DOHH2 (cell line): ENCODE measurements at regions not wholly inside any gene's neighbourhood (a gene's known extent, or its start where the extent isn't known, plus 50 kb on each side); places are given as distances from the start of the nearest gene placed in this dataset.

Experiments
- H3F3A ChIP-seq: fragments of 200-600 bp; sonication (generic), shearing (Covaris generic); 2 replicates; pipeline ENCODE4 v1.6.0; 2016; ENCODE audit warnings: antibody characterized with exemption, mild to moderate bottlenecking; ENCODE audit not compliant: control insufficient read depth, insufficient read depth
- H3K27ac ChIP-seq: fragments of 200-600 bp; sonication (generic); 2 replicates; pipeline ENCODE4 v1.5.1; 2014; ENCODE audit warnings: low read depth, mild to moderate bottlenecking, low read length, moderate library complexity
- H3K27me3 ChIP-seq: fragments of 200-600 bp; sonication (generic); 2 replicates; pipeline ENCODE4 v1.6.1; 2014; ENCODE audit warnings: mild to moderate bottlenecking, low read length, mixed read lengths; ENCODE audit not compliant: control insufficient read depth
- H3K36me3 ChIP-seq: fragments of 200-600 bp; sonication (generic); 2 replicates; pipeline ENCODE4 v1.6.1; 2014; ENCODE audit warnings: mild to moderate bottlenecking, low read length, moderate library complexity, mixed read lengths; ENCODE audit not compliant: control insufficient read depth
- H3K4me1 ChIP-seq: fragments of 200-600 bp; sonication (generic); 2 replicates; pipeline ENCODE4 v1.6.1; 2014; ENCODE audit warnings: mild to moderate bottlenecking, low read length, mixed read lengths; ENCODE audit not compliant: control insufficient read depth
- H3K4me2 ChIP-seq: fragments of 200-600 bp; sonication (generic); 2 replicates; pipeline ENCODE4 v1.6.0; 2014; ENCODE audit warnings: mild to moderate bottlenecking, low read length, moderate library complexity
- H3K4me3 ChIP-seq: fragments of 200-600 bp; sonication (generic); 2 replicates; pipeline ENCODE4 v1.5.1; 2014; ENCODE audit warnings: mild to moderate bottlenecking, low read length, mixed read lengths
- H3K79me2 ChIP-seq: fragments of 200-600 bp; sonication (generic); 2 replicates; pipeline ENCODE4 v1.6.1; 2014; ENCODE audit warnings: mild to moderate bottlenecking, low read length, mixed read lengths; ENCODE audit not compliant: control insufficient read depth
- H3K9me2 ChIP-seq: fragments of 200-600 bp; sonication (generic); replicated peaks from 2 replicates; pipeline ENCODE4 v1.6.1; 2014; ENCODE audit warnings: mild to moderate bottlenecking, low read length, mixed read lengths; ENCODE audit not compliant: control insufficient read depth
- H3K9me3 ChIP-seq: fragments of 200-600 bp; sonication (generic); 2 replicates; pipeline ENCODE4 v1.6.1; 2014; ENCODE audit warnings: antibody characterized with exemption, low read length, mixed read lengths; ENCODE audit not compliant: control insufficient read depth, insufficient read depth
- H4K20me1 ChIP-seq: fragments of 200-600 bp; sonication (generic); 2 replicates; pipeline ENCODE4 v1.6.0; 2014; ENCODE audit warnings: low read depth, mild to moderate bottlenecking, antibody characterized with exemption, low read length, moderate library complexity; ENCODE audit not compliant: control insufficient read depth, insufficient read depth
- CTCF ChIP-seq: fragments of 200-600 bp; sonication (generic); IDR thresholded peaks from one replicate; pipeline ENCODE4 v1.5.1; 2014; ENCODE audit warnings: antibody characterized with exemption, mild to moderate bottlenecking, low read depth, low read length; ENCODE audit not compliant: poor library complexity, severe bottlenecking
- EZH2phosphoT487 ChIP-seq: fragments of 200-600 bp; sonication (generic); IDR thresholded peaks from 2 replicates; pipeline ENCODE4 v1.6.1; 2017; ENCODE audit warnings: borderline replicate concordance, mild to moderate bottlenecking, antibody characterized with exemption, low read length, moderate library complexity, mixed read lengths

- Histone ChIP-seq H3F3A (no peaks in the 10 kb centered on the region), H3K4me2 (no peak overlapping the region), H3K27me3 (no peaks in the 10 kb centered on the region), H3K36me3 (no peaks in the 10 kb centered on the region), H3K79me2 (no peaks in the 10 kb centered on the region), H3K4me1 (no peaks in the 10 kb centered on the region), H3K9me2 (no peaks in the 10 kb centered on the region), H3K27ac (no peak overlapping the region), H4K20me1 (no peaks in the 10 kb centered on the region), H3K4me3 (no peak overlapping the region), H3K9me3 (no peaks in the 10 kb centered on the region)
- TF ChIP-seq EZH2phosphoT487: no peak
- TF ChIP-seq CTCF: no peak
Measured at GRCh38 chr4:20504146-20504545, 196.1 kb upstream of the PACRGL start.

- Histone ChIP-seq H3K36me3 (no peaks in the 10 kb centered on the region), H3K9me3 (no peaks in the 10 kb centered on the region), H3K4me1 (no peaks in the 10 kb centered on the region), H3K4me3 (no peak overlapping the region), H3K9me2 (no peaks in the 10 kb centered on the region), H3F3A (no peaks in the 10 kb centered on the region), H3K27ac (no peak overlapping the region), H3K4me2 (no peak overlapping the region), H3K27me3 (no peaks in the 10 kb centered on the region), H3K79me2 (no peaks in the 10 kb centered on the region), H4K20me1 (no peaks in the 10 kb centered on the region)
- TF ChIP-seq EZH2phosphoT487: no peak
- no peak for TF ChIP-seq CTCF
Measured at GRCh38 chr4:20505927-20506326, 194.3 kb upstream of the PACRGL start.

DNA sequence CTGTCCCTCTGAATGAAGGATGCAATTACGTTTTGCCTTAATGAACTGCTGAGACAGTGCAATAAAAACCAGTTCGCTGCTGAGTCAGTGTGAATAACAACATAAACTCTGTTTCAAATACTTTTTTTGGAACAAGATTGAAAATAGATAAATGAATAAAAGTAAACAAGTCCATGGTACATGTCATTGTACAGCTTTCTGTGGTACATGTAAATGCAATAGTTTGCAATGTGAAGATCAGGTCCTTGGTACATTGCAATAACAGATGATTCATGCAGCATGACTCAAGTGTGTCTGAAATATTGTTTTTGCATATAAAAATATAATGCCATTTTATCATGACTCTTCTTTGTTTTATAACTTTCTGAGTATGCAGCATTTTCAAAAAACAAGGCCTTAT lies 193.4 kb upstream of the PACRGL start:
- no peaks in the 10 kb centered on the region for H3K9me2 ChIP-seq
- no peaks in the 10 kb centered on the region for H3K27me3 ChIP-seq
- no peak overlapping the region for H3K27ac ChIP-seq
- TF ChIP-seq EZH2phosphoT487: no peak
- TF ChIP-seq CTCF: no peak
- no peaks in the 10 kb centered on the region for H3F3A ChIP-seq
- no peaks in the 10 kb centered on the region for H4K20me1 ChIP-seq
- H3K4me2 ChIP-seq: no peak overlapping the region
- H3K4me3 ChIP-seq: no peak overlapping the region
- no peaks in the 10 kb centered on the region for H3K79me2 ChIP-seq
- no peaks in the 10 kb centered on the region for H3K9me3 ChIP-seq
- no peaks in the 10 kb centered on the region for H3K4me1 ChIP-seq
- H3K36me3 ChIP-seq: no peaks in the 10 kb centered on the region

DNA sequence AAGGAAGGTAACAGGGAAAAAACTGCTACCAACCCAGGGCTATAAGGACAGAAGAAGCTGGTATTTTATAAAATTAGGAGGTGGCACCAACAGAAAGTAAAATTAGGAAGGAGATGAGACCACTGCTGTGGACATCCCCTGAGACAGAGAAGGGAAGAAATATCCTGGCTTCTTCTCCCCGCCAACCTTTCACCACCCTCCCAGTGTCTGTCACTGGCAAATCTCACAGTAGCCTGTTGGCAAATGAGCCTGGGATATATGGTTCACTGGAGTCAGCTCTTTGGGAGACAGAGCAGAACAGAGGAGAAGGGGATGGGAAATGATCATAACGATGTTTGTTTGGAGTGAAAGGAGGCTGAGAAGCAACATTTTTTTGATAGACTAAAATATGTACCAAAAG lies 190.9 kb upstream of the PACRGL start:
- no peaks in the 10 kb centered on the region for H3K36me3 ChIP-seq
- no peaks in the 10 kb centered on the region for H3K9me3 ChIP-seq
- no peaks in the 10 kb centered on the region for H3K27me3 ChIP-seq
- no peak overlapping the region for H3K27ac ChIP-seq
- no peak overlapping the region for H3K4me2 ChIP-seq
- H3K79me2 ChIP-seq: no peaks in the 10 kb centered on the region
- H3K4me1 ChIP-seq: no peaks in the 10 kb centered on the region
- no peak overlapping the region for H3K4me3 ChIP-seq
- no peaks in the 10 kb centered on the region for H3K9me2 ChIP-seq
- H4K20me1 ChIP-seq: no peaks in the 10 kb centered on the region
- TF ChIP-seq CTCF: no peak
- TF ChIP-seq EZH2phosphoT487: no peak
- H3F3A ChIP-seq: no peaks in the 10 kb centered on the region
